H1 (cell line): ENCODE measurements at regions not wholly inside any gene's neighbourhood (a gene's known extent, or its start where the extent isn't known, plus 50 kb on each side); places are given as distances from the start of the nearest gene placed in this dataset.

Source experiments
- GABPA ChIP-seq: IDR thresholded peaks from 2 replicates; pipeline ENCODE4 v1.6.1; 2011; ENCODE audit warnings: mild to moderate bottlenecking, low read length, moderate library complexity, borderline replicate concordance; ENCODE audit not compliant: insufficient read depth

- no peak for TF ChIP-seq GABPA
Measured at GRCh38 chr16:48897698-48898205, 287.8 kb upstream of the N4BP1 start (continued).
